ENCODE measurements at regions not wholly inside any gene's neighbourhood (a gene's known extent, or its start where the extent isn't known, plus 50 kb on each side); places are given as distances from the start of the nearest gene placed in this dataset.
"Not testable (repeated sequence)": the region's sequence is repeated elsewhere in the genome, so short reads cannot be mapped to it uniquely, and the experiment has no call there.

DNA sequence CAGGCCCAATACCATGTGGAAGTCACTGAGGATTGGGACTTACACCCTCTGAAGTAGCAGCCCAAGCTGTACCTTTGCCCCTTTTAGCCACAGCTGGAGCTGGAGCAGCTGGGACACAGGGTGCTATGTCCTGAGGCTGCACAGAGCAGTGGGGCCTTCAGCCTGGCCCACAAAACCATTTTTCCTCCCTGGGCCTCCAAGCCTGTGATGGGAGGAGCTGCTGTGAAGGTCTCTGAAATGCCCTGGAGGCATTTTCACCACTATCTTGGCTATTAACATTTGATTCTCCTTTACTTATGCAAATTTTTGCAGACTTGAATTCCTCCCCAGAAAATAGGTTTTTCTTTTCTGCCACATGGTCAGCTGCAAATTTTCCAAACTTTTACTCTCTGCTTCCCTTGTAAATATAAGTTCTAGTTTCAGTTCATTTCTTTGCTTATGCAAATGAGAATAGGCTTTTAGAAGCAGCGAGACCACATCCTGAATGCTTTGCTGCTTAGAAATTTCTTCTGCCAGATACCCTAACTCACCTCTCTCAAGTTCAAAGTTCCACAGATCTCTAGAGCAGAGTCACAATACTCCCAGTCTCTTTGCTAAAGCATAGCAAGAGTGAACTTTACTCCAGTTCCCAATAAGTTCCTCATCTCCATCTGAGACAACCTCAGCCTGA is 213.8 kb upstream of the MGAT5 start:
- no peak overlapping the region for H3K27ac ChIP-seq
- DNase-seq (no peak), ATAC-seq (no peak)
- H3K27me3 ChIP-seq, result peaks cover 0 to 4% (median 0%) of the 10 kb centered on the region in 9 donors
- intact Hi-C loops (cut with DNase I), result no loop called here
- H3K36me3 ChIP-seq, result no peaks in the 10 kb centered on the region
- H3K4me3 ChIP-seq, result no peak overlapping the region
- 87 to 92% (median 90%) methylated on average over 1 of the region's 1 CpG for WGBS, 4 donors
- peaks cover 0 to 3% (median 0%) of the 10 kb centered on the region in 12 donors for H3K9me3 ChIP-seq
- no peak for TF ChIP-seq POLR2A (IDR thresholded peaks at IDR 0.05)
- H3K4me1 ChIP-seq, result no peaks in the 10 kb centered on the region

GRCh38 chr2:134040626-134041172 is 213.2 kb upstream of the MGAT5 start:
- DNase-seq; H3K36me3 ChIP-seq; H3K4me1 ChIP-seq; H3K27me3 ChIP-seq; intact Hi-C loops (cut with DNase I); H3K4me3 ChIP-seq; H3K27ac ChIP-seq; H3K9me3 ChIP-seq; ATAC-seq: not testable (repeated sequence)
- WGBS, 4 donors, result 73 to 81% (median 78%) methylated on average over 4 of the region's 4 CpGs

DNA sequence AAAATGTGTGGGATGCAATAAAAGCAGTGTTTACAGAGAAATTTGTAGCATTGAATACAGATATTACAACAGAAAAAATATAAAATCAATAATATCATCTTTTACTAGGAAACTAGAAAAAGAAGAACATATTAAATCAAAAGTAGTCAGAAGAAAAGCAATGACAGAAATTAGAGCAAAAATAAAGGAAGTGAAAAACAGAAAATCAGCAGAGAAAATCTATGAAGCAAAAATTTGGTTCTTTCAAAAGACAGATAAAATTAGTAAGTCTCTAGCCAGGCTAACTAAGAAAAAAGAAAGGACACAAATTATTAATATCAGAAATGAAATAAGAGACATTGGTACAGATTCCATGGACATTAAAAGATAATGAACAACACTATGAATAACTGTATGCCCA is 212.0 kb upstream of the MGAT5 start:
- Histone ChIP-seq H3K27ac (no peak overlapping the region), H3K4me3 (no peak overlapping the region), H3K36me3 (no peaks in the 10 kb centered on the region), H3K27me3 (no peaks in the 10 kb centered on the region), H3K4me1 (no peaks in the 10 kb centered on the region), H3K9me3 (peaks cover 0 to 3% (median 0%) of the 10 kb centered on the region in 12 donors)
- DNase-seq (no peak), ATAC-seq (no peak)
- TF ChIP-seq POLR2A (IDR thresholded peaks at IDR 0.05), result no peak
- TF ChIP-seq, protein P1, sequence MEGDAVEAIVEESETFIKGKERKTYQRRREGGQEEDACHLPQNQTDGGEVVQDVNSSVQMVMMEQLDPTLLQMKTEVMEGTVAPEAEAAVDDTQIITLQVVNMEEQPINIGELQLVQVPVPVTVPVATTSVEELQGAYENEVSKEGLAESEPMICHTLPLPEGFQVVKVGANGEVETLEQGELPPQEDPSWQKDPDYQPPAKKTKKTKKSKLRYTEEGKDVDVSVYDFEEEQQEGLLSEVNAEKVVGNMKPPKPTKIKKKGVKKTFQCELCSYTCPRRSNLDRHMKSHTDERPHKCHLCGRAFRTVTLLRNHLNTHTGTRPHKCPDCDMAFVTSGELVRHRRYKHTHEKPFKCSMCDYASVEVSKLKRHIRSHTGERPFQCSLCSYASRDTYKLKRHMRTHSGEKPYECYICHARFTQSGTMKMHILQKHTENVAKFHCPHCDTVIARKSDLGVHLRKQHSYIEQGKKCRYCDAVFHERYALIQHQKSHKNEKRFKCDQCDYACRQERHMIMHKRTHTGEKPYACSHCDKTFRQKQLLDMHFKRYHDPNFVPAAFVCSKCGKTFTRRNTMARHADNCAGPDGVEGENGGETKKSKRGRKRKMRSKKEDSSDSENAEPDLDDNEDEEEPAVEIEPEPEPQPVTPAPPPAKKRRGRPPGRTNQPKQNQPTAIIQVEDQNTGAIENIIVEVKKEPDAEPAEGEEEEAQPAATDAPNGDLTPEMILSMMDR (IDR thresholded peaks at IDR 0.05), result no peak
- intact Hi-C loops (cut with DNase I), result no loop called here

DNA sequence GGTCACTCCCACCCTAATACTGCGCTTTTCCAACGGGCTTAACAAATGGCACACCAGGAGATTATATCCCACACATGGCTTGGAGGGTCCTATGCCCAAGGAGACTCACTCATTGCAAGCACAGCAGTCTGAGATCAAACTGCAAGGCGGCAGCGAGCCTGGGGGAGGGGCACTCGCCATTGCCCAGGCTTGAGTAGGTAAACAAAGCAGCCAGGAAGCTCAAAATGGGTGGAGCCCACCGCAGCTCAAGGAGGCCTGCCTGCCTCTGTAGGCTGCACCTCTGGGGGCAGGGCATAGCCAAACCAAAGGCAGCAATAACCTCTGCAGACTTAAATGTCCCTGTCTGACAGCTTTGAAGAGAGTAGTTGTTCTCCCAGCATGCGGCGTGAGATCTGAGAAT is 210.8 kb upstream of the MGAT5 start:
- 87 to 93% (median 92%) methylated on average over 8 of the region's 8 CpGs for whole genome bisulfite sequencing, 4 donors
- H3K4me1 ChIP-seq; DNase-seq; H3K36me3 ChIP-seq; H3K4me3 ChIP-seq; intact Hi-C loops (cut with DNase I); H3K27ac ChIP-seq; H3K27me3 ChIP-seq; ATAC-seq; H3K9me3 ChIP-seq: not testable (repeated sequence)

GRCh38 chr2:134052173-134052572 is 201.7 kb upstream of the MGAT5 start:
- Histone ChIP-seq H3K27ac (no peak overlapping the region), H3K27me3 (no peaks in the 10 kb centered on the region), H3K36me3 (no peaks in the 10 kb centered on the region), H3K9me3 (peaks cover 0 to 2% (median 0%) of the 10 kb centered on the region in 12 donors), H3K4me3 (no peak overlapping the region), H3K4me1 (no peaks in the 10 kb centered on the region)
- no peak for DNase-seq
- intact Hi-C loops (cut with DNase I), result no loop called here
- ATAC-seq, result no peak
- TF ChIP-seq POLR2A (IDR thresholded peaks at IDR 0.05), result no peak
- TF ChIP-seq, protein P1 (IDR thresholded peaks at IDR 0.05), result no peak
- 73 to 88% (median 88%) methylated on average over 4 of the region's 4 CpGs for WGBS, 4 donors

GRCh38 chr2:134056173-134056572 is 197.7 kb upstream of the MGAT5 start:
- TF ChIP-seq, protein P1 (IDR thresholded peaks at IDR 0.05), result no peak
- no peak for ATAC-seq
- Histone ChIP-seq H3K27me3 (no peaks in the 10 kb centered on the region), H3K4me1 (no peaks in the 10 kb centered on the region), H3K36me3 (no peaks in the 10 kb centered on the region), H3K27ac (no peak overlapping the region), H3K4me3 (no peak overlapping the region), H3K9me3 (peaks cover 0 to under 1% (median 0%) of the 10 kb centered on the region in 12 donors)
- WGBS, 4 donors, result 70 to 84% (median 81%) methylated on average over 2 of the region's 2 CpGs
- no peak for DNase-seq
- intact Hi-C loops (cut with DNase I), result no loop called here

DNA sequence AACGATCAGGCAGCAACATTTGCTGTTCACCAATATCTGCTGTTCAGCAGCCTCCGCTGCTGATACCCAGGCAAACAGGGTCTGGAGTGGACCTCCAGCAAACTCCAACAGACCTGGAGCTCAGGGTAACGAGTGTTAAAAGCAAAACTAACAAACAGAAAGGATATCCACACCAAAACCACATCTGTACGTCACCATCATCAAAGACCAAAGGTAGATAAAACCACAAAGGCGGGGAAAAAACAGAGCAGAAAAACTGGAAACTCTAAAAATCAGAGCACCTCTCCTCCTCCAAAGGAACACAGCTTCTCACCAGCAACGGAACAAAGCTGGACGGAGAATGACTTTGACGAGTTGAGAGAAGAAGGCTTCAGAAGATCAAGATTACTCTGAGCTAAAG is 192.8 kb upstream of the MGAT5 start:
- H3K4me3 ChIP-seq; H3K4me1 ChIP-seq; ATAC-seq; H3K36me3 ChIP-seq; DNase-seq; intact Hi-C loops (cut with DNase I); H3K27me3 ChIP-seq; H3K27ac ChIP-seq: not testable (repeated sequence)
- WGBS, 4 donors, result 84 to 89% (median 86%) methylated on average over 8 of the region's 8 CpGs
- H3K9me3 ChIP-seq, result peaks cover 0 to 16% (median 0%) of the 10 kb centered on the region in 12 donors

DNA sequence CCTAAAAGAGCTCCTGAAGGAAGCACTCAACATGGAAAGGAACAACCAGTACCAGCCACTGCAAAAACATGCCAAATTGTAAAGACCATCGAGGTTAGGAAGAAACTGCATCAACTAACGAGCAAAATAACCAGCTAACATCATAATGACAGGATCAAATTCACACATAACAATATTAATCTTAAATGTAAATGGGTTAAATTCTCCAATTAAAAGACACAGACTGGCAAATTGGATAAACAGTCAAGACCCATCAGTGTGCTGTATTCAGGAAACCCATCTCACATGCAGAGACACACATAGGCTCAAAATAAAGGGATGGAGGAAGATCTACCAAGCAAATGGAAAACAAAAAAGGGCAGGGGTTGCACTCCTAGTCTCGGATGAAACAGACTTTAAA is 191.6 kb upstream of the MGAT5 start:
- DNase-seq; H3K4me1 ChIP-seq; ATAC-seq; H3K36me3 ChIP-seq; H3K4me3 ChIP-seq; intact Hi-C loops (cut with DNase I); H3K27me3 ChIP-seq; H3K27ac ChIP-seq: not testable (repeated sequence)
- peaks cover 0 to 16% (median 0%) of the 10 kb centered on the region in 12 donors for H3K9me3 ChIP-seq
- WGBS, 4 donors, result 59 to 75% (median 69%) methylated on average over 3 of the region's 3 CpGs
